ENCODE measurements at regions not wholly inside any gene's neighbourhood (a gene's known extent, or its start where the extent isn't known, plus 50 kb on each side); places are given as distances from the start of the nearest gene placed in this dataset.

- DNase-seq (ENCODE audit: low read depth in 3 of 3, low spot score in 1 of 3), result no peak
Observed at GRCh38 chr4:19803406-19803805, 448.3 kb upstream of the SLIT2 start.

- no peak for DNase-seq (ENCODE audit: low read depth in 3 of 3, low spot score in 1 of 3)
Observed at GRCh38 chr4:19793831-19794230, 457.9 kb upstream of the SLIT2 start.

- DNase-seq (ENCODE audit: low read depth in 3 of 3, low spot score in 1 of 3), result no peak
Observed at GRCh38 chr4:19791422-19792123, 460.1 kb upstream of the SLIT2 start.

GRCh38 chr4:19786616-19787015 is 465.1 kb upstream of the SLIT2 start:
- no peak for DNase-seq (ENCODE audit: low read depth in 3 of 3, low spot score in 1 of 3)

- no peak for DNase-seq (ENCODE audit: low read depth in 3 of 3, low spot score in 1 of 3)
Observed at GRCh38 chr4:19783667-19784223, 468.0 kb upstream of the SLIT2 start.

GRCh38 chr4:19780871-19781270 is 470.8 kb upstream of the SLIT2 start:
- no peak for DNase-seq (ENCODE audit: low read depth in 3 of 3, low spot score in 1 of 3)

- DNase-seq (ENCODE audit: low read depth in 3 of 3, low spot score in 1 of 3), result no peak
Observed at GRCh38 chr4:19776929-19777328, 474.8 kb upstream of the SLIT2 start.

- DNase-seq (ENCODE audit: low read depth in 3 of 3, low spot score in 1 of 3), result no peak
Observed at GRCh38 chr4:19776021-19776459, 475.7 kb upstream of the SLIT2 start.

- DNase-seq (ENCODE audit: low read depth in 3 of 3, low spot score in 1 of 3), result no peak
Observed at GRCh38 chr4:19774690-19775256, 476.9 kb upstream of the SLIT2 start.

GRCh38 chr4:19772581-19772980 is 479.1 kb upstream of the SLIT2 start:
- DNase-seq (ENCODE audit: low read depth in 3 of 3, low spot score in 1 of 3), result no peak

GRCh38 chr4:19756661-19757060 is 495.0 kb upstream of the SLIT2 start:
- DNase-seq (ENCODE audit: low read depth in 3 of 3, low spot score in 1 of 3), result no peak

- no peak for DNase-seq (ENCODE audit: low read depth in 3 of 3, low spot score in 1 of 3)
Observed at GRCh38 chr4:19752599-19752998, 499.1 kb upstream of the SLIT2 start.

GRCh38 chr4:19748519-19749479 is 502.9 kb upstream of the SLIT2 start:
- DNase-seq (ENCODE audit: low read depth in 3 of 3, low spot score in 1 of 3), result no peak

GRCh38 chr4:19746377-19746776 is 505.3 kb upstream of the SLIT2 start:
- DNase-seq (ENCODE audit: low read depth in 3 of 3, low spot score in 1 of 3), result no peak

- DNase-seq (ENCODE audit: low read depth in 3 of 3, low spot score in 1 of 3), result no peak
Observed at GRCh38 chr4:19743115-19743638, 508.5 kb upstream of the SLIT2 start.

- DNase-seq (ENCODE audit: low read depth in 3 of 3, low spot score in 1 of 3), result no peak
Observed at GRCh38 chr4:19739101-19739651, 512.5 kb upstream of the SLIT2 start.

- DNase-seq (ENCODE audit: low read depth in 3 of 3, low spot score in 1 of 3), result no peak
Observed at GRCh38 chr4:19736968-19737756, 514.5 kb upstream of the SLIT2 start.

- DNase-seq (ENCODE audit: low read depth in 3 of 3, low spot score in 1 of 3), result no peak
Observed at GRCh38 chr4:19735012-19735411, 516.7 kb upstream of the SLIT2 start.

- DNase-seq (ENCODE audit: low read depth in 3 of 3, low spot score in 1 of 3), result no peak
Observed at GRCh38 chr4:19729886-19730651, 521.6 kb upstream of the SLIT2 start.
